Lower leg skin (tissue), 3 donors: ENCODE measurements at regions not wholly inside any gene's neighbourhood (a gene's known extent, or its start where the extent isn't known, plus 50 kb on each side); places are given as distances from the start of the nearest gene placed in this dataset.

Source experiments
- POLR2A ChIP-seq, 2 donors: fragments of 450-650 bp; IDR thresholded peaks; one replicate each; pipeline ENCODE4 v1.6.1; 2016 to 2017; ENCODE audit warnings: antibody characterized with exemption in 2 of 2, mild to moderate bottlenecking in 1 of 2, moderate library complexity in 1 of 2
- TF ChIP-seq, protein P1 (sequence below), 3 donors: fragments of 450-650 bp; IDR thresholded peaks; one replicate each; pipeline ENCODE4 v1.5.1; 2016; ENCODE audit warnings: antibody characterized with exemption in 3 of 3, mild to moderate bottlenecking in 3 of 3, moderate library complexity in 2 of 3

GRCh38 chr6:2296781-2297180 is 51.4 kb upstream of the GMDS start:
- TF ChIP-seq POLR2A (IDR thresholded peaks at IDR 0.05): no peak
- TF ChIP-seq, protein P1, sequence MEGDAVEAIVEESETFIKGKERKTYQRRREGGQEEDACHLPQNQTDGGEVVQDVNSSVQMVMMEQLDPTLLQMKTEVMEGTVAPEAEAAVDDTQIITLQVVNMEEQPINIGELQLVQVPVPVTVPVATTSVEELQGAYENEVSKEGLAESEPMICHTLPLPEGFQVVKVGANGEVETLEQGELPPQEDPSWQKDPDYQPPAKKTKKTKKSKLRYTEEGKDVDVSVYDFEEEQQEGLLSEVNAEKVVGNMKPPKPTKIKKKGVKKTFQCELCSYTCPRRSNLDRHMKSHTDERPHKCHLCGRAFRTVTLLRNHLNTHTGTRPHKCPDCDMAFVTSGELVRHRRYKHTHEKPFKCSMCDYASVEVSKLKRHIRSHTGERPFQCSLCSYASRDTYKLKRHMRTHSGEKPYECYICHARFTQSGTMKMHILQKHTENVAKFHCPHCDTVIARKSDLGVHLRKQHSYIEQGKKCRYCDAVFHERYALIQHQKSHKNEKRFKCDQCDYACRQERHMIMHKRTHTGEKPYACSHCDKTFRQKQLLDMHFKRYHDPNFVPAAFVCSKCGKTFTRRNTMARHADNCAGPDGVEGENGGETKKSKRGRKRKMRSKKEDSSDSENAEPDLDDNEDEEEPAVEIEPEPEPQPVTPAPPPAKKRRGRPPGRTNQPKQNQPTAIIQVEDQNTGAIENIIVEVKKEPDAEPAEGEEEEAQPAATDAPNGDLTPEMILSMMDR (IDR thresholded peaks at IDR 0.05): no peak
